Mesothelial cell of epicardium (in vitro differentiated cells): ENCODE measurements at regions not wholly inside any gene's neighbourhood (a gene's known extent, or its start where the extent isn't known, plus 50 kb on each side); places are given as distances from the start of the nearest gene placed in this dataset.

Experiments
- DNase-seq, 2 experiments: peaks; one replicate each; pipeline ENCODE4 v3.0.0; 2021; ENCODE audit warnings: low spot score in 2 of 2; ENCODE audit not compliant: unreplicated experiment in 2 of 2
- H3K27ac Mint-ChIP-seq: 2 replicates; pipeline ENCODE4 v1.8.0; 2021; ENCODE audit warnings: mixed read lengths
- H3K27me3 Mint-ChIP-seq: 2 replicates; pipeline ENCODE4 v1.8.0; 2021; ENCODE audit warnings: low read depth, mixed read lengths
- H3K36me3 Mint-ChIP-seq: 2 replicates; pipeline ENCODE4 v1.8.0; 2021; ENCODE audit warnings: mixed read lengths
- H3K4me1 Mint-ChIP-seq: 2 replicates; pipeline ENCODE4 v1.8.0; 2021; ENCODE audit warnings: mixed read lengths
- H3K4me3 Mint-ChIP-seq: 2 replicates; pipeline ENCODE4 v1.8.0; 2021; ENCODE audit warnings: mild to moderate bottlenecking, moderate library complexity, mixed read lengths
- H3K9me3 Mint-ChIP-seq: 2 replicates; pipeline ENCODE4 v1.8.0; 2021; ENCODE audit warnings: mixed read lengths
- TF ChIP-seq, protein P1 (sequence below): fragments of 200-600 bp; sonication (generic); IDR thresholded peaks from one replicate; pipeline ENCODE4 v1.5.0; 2021; ENCODE audit warnings: antibody characterized with exemption; ENCODE audit not compliant: unreplicated experiment

GRCh38 chr12:71297930-71298329 lies 140.1 kb upstream of the TSPAN8 start:
- Mint-ChIP-seq H3K9me3 (peaks cover 6% of the 10 kb centered on the region), H3K27ac (no peak overlapping the region), H3K27me3 (no peaks in the 10 kb centered on the region), H3K36me3 (no peaks in the 10 kb centered on the region), H3K4me1 (peaks cover 6% of the 10 kb centered on the region), H3K4me3 (no peak overlapping the region)
- TF ChIP-seq, protein P1, sequence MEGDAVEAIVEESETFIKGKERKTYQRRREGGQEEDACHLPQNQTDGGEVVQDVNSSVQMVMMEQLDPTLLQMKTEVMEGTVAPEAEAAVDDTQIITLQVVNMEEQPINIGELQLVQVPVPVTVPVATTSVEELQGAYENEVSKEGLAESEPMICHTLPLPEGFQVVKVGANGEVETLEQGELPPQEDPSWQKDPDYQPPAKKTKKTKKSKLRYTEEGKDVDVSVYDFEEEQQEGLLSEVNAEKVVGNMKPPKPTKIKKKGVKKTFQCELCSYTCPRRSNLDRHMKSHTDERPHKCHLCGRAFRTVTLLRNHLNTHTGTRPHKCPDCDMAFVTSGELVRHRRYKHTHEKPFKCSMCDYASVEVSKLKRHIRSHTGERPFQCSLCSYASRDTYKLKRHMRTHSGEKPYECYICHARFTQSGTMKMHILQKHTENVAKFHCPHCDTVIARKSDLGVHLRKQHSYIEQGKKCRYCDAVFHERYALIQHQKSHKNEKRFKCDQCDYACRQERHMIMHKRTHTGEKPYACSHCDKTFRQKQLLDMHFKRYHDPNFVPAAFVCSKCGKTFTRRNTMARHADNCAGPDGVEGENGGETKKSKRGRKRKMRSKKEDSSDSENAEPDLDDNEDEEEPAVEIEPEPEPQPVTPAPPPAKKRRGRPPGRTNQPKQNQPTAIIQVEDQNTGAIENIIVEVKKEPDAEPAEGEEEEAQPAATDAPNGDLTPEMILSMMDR: no peak
- DNase-seq: no peak

DNA sequence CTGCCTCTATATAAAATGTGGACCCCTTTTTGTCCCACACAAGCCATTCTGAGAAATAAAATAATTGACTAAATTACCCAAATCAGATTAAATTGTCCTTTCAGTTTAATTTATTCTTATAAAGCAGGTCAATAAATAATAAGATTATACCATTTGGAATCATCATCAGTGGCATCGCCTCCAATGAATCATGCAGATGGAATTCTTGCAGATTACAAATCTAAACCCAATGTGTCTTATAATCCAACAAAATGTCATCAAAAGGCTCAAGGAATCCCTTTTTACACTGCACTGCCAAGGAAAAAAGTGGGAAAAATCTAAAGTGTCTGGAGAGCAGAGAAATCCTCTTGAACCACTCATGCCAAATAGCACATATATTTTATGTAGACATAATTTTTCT lies 138.2 kb upstream of the TSPAN8 start:
- Mint-ChIP-seq H3K27me3 (no peaks in the 10 kb centered on the region), H3K9me3 (peaks cover 21% of the 10 kb centered on the region), H3K27ac (no peak overlapping the region), H3K4me1 (peaks cover 6% of the 10 kb centered on the region), H3K36me3 (peaks cover 2% of the 10 kb centered on the region), H3K4me3 (no peak overlapping the region)
- no peak for DNase-seq
- TF ChIP-seq, protein P1: no peak

DNA sequence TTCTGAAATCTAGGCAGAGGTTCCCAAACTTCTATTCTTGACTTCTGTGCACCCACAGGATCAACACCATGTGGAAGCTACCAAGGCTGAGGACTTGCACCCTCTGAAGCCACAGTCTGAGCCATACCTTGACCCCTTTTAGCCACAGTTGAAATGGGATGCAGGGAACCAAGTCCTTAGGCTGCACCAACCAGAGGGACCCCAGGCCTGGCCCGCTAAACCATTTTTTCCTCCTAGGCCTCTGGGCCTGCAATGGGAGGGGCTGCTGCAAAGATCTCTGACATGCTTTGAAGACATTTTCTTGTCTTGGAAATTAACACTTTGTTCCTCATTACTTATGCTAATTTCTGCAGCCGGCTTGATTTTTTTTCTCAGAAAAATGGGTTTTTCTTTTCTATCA lies 133.9 kb upstream of the TSPAN8 start:
- no peaks in the 10 kb centered on the region for H3K4me1 Mint-ChIP-seq
- H3K36me3 Mint-ChIP-seq: peaks cover 2% of the 10 kb centered on the region
- H3K27me3 Mint-ChIP-seq: peaks cover 3% of the 10 kb centered on the region
- no peak overlapping the region for H3K4me3 Mint-ChIP-seq
- TF ChIP-seq, protein P1: no peak
- DNase-seq: no peak
- no peak overlapping the region for H3K27ac Mint-ChIP-seq
- H3K9me3 Mint-ChIP-seq: peaks cover 47% of the 10 kb centered on the region

DNA sequence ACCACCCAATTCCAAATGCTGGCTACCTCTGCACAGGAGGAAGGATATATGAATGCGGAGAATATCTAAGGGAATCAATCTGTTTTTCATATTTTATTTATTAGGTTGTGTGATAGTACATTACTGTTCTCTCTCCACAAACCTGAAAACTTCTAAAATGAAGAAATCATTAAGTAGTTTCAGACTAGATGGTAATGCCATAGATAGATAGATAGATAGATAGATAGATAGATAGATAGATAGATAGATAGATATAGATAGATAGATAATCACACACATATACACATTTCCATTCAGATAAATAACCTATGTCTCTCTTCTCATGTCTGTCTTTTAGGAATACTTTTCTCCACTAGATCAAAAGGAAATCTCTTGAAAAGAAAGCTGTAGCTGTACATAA lies 126.1 kb upstream of the TSPAN8 start:
- H3K4me3 Mint-ChIP-seq: no peak overlapping the region
- H3K36me3 Mint-ChIP-seq: no peaks in the 10 kb centered on the region
- H3K27ac Mint-ChIP-seq: no peak overlapping the region
- peaks cover 13% of the 10 kb centered on the region for H3K9me3 Mint-ChIP-seq
- H3K27me3 Mint-ChIP-seq: peaks cover 3% of the 10 kb centered on the region
- DNase-seq: no peak
- H3K4me1 Mint-ChIP-seq: no peaks in the 10 kb centered on the region
- TF ChIP-seq, protein P1: no peak

DNA sequence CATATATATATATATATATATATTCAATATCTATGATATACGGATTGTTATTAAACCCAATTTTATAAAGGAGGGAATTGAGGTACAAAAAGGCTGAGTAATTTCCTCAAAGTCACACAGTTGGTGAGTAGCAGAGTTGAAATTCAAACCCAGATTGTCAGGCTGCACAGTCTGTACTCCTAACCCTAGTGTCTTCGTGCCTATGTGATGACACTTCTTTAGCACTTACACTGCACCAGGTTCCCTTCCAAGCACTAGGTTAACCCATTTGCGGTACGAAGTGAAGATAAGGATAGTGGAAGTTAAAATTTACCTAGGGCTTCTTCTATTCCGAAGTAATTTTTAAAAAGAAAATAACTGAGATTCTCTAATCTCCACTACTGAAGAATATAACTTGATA lies 125.1 kb upstream of the TSPAN8 start:
- H3K4me1 Mint-ChIP-seq: no peaks in the 10 kb centered on the region
- H3K27me3 Mint-ChIP-seq: peaks cover 2% of the 10 kb centered on the region
- no peak overlapping the region for H3K4me3 Mint-ChIP-seq
- peaks cover 10% of the 10 kb centered on the region for H3K9me3 Mint-ChIP-seq
- H3K27ac Mint-ChIP-seq: no peak overlapping the region
- no peak for DNase-seq
- no peaks in the 10 kb centered on the region for H3K36me3 Mint-ChIP-seq
- TF ChIP-seq, protein P1: no peak

DNA sequence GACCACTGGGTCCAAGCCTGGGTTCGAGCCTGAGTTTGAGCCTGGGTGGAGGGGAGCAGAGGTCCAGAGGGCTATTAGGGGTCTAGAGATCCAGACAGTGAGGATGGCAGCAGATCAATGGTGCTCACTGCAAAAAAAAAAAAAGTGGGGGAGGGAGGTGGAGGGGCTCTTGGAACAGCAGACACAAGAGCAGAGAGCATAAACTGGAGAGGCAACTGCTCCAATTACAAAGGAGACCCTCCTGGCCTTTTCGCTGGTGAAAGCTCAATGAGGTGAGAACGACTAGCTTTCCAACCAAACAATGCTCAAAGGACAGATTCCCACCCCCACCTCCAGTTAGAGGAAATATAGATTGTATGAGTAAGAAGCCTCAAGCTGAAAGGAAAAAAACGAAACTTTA lies 124.2 kb upstream of the TSPAN8 start:
- DNase-seq: no peak
- peaks cover 5% of the 10 kb centered on the region for H3K9me3 Mint-ChIP-seq
- H3K36me3 Mint-ChIP-seq: no peaks in the 10 kb centered on the region
- no peak overlapping the region for H3K4me3 Mint-ChIP-seq
- peaks cover 5% of the 10 kb centered on the region for H3K27me3 Mint-ChIP-seq
- no peak overlapping the region for H3K27ac Mint-ChIP-seq
- TF ChIP-seq, protein P1: no peak
- H3K4me1 Mint-ChIP-seq: no peaks in the 10 kb centered on the region
